ENCODE measurements at regions not wholly inside any gene's neighbourhood (a gene's known extent, or its start where the extent isn't known, plus 50 kb on each side); places are given as distances from the start of the nearest gene placed in this dataset.

DNA sequence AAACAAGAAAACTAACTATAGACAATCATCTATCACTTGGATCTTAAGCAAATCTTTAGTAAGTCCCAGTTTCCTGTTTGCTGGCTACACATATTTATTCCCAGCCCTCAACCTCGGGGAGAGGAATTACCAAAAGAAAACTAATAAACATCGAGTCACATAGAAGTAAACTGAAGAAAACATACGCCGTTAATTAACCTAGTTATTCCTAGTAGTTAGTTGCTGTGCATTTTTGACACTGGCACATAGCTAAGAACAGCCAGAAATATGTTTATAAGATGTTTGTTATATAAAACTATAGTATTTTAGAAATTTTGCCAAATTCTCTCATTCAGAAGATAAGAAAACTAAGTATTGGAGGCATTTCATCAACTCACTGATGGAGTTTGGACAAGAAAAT, 407.2 kb upstream of the ARHGEF26 start:
- DNase-seq (ENCODE audit: low read depth, low spot score) (no peak), ATAC-seq (no peak)
- no TSS peak for BruUV-seq (replicated peaks)
- RAD21 ChIA-PET (ENCODE audit: low non-redundant PET in 1 of 2, low total read pairs in 2 of 2, uncharacterized antibody in 2 of 2, unreplicated experiment in 2 of 2) = no interaction called here
- no peak overlapping the region for H3K4me2 ChIP-seq (ENCODE audit: low read length)
- H3K9me3 ChIP-seq (ENCODE audit: control insufficient read depth in 1 of 2, insufficient read depth in 1 of 2, low read depth in 1 of 2, low read length in 2 of 2) = no peaks in the 10 kb centered on the region
- no peaks in the 10 kb centered on the region for H4K20me1 ChIP-seq (ENCODE audit: insufficient read depth)
- no peak overlapping the region for H3K27ac ChIP-seq (ENCODE audit: low read depth, low read length)
- H3K27me3 ChIP-seq (ENCODE audit: insufficient read depth, low read length) = no peaks in the 10 kb centered on the region
- CTCF ChIA-PET = no interaction called here
- no peak overlapping the region for H3K9ac ChIP-seq (ENCODE audit: low read length)
- H3K79me2 ChIP-seq (ENCODE audit: insufficient read depth, low read length) = no peaks in the 10 kb centered on the region
- no peaks in the 10 kb centered on the region for H3K36me3 ChIP-seq (ENCODE audit: control insufficient read depth in 1 of 2, insufficient read depth in 2 of 2, low read length in 2 of 2)
- TF ChIP-seq POLR2AphosphoS5 (IDR thresholded peaks at IDR 0.05; ENCODE audit: low read depth, low read length) = no peak
- TF ChIP-seq, protein P1, sequence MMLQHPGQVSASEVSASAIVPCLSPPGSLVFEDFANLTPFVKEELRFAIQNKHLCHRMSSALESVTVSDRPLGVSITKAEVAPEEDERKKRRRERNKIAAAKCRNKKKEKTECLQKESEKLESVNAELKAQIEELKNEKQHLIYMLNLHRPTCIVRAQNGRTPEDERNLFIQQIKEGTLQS (IDR thresholded peaks at IDR 0.05) = no peak
- TF ChIP-seq, protein P2, sequence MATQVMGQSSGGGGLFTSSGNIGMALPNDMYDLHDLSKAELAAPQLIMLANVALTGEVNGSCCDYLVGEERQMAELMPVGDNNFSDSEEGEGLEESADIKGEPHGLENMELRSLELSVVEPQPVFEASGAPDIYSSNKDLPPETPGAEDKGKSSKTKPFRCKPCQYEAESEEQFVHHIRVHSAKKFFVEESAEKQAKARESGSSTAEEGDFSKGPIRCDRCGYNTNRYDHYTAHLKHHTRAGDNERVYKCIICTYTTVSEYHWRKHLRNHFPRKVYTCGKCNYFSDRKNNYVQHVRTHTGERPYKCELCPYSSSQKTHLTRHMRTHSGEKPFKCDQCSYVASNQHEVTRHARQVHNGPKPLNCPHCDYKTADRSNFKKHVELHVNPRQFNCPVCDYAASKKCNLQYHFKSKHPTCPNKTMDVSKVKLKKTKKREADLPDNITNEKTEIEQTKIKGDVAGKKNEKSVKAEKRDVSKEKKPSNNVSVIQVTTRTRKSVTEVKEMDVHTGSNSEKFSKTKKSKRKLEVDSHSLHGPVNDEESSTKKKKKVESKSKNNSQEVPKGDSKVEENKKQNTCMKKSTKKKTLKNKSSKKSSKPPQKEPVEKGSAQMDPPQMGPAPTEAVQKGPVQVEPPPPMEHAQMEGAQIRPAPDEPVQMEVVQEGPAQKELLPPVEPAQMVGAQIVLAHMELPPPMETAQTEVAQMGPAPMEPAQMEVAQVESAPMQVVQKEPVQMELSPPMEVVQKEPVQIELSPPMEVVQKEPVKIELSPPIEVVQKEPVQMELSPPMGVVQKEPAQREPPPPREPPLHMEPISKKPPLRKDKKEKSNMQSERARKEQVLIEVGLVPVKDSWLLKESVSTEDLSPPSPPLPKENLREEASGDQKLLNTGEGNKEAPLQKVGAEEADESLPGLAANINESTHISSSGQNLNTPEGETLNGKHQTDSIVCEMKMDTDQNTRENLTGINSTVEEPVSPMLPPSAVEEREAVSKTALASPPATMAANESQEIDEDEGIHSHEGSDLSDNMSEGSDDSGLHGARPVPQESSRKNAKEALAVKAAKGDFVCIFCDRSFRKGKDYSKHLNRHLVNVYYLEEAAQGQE (IDR thresholded peaks at IDR 0.05; ENCODE audit: low read depth) = no peak
- TF ChIP-seq RAD21 (IDR thresholded peaks at IDR 0.05; ENCODE audit: low read depth) = no peak
- TF ChIP-seq SP1 (IDR thresholded peaks at IDR 0.05; ENCODE audit: low read depth) = no peak
- no peak overlapping the region for H3K4me3 ChIP-seq (replicated peaks in 1 of 2; ENCODE audit: low read depth in 1 of 2, low read length in 2 of 2)
- H3K9me2 ChIP-seq (ENCODE audit: insufficient read depth) = no peaks in the 10 kb centered on the region
- intact Hi-C loops (cut with micrococcal nuclease) = no loop called here
- H2AFZ ChIP-seq (ENCODE audit: low read depth, low read length, poor library complexity, severe bottlenecking) = no peak overlapping the region
- no peaks in the 10 kb centered on the region for H3K4me1 ChIP-seq (ENCODE audit: control insufficient read depth in 1 of 2, insufficient read depth in 2 of 2, low read length in 2 of 2)
- POLR2A ChIA-PET = no interaction called here

DNA sequence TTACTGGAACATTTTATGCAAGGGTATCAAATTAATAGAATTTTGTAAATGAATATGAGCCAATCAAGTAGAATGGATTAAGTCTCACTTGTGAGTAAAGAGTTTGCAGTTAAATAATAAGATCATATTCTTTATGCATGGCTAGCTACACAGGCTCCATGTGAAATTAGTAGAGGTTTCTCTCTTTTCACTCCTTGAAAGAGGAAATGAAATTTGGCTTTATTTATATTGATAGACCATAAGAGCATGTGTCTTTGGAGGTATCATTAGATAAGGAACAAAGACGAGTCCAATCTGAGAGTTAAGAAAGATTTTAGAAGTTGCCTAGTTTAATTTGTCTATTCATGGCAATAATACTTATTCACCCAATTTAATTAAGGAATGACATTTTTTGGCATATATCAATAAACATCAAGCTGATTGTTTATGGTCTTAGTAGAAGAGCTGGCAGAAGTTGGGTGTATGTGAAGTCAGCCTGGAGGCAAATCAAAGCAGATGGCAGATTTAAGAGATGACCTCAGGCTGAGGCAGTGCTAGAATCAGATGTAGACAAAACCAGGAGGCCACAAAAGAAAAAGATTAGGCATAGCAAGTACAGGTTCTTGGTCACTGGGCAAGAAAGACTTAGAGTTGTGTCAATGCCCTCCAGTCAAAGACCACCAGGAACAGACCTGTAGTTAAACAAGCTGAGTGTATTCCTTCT, 406.5 kb upstream of the ARHGEF26 start:
- ChIA-PET POLR2A (no interaction called here), RAD21 (ENCODE audit: low non-redundant PET in 1 of 2, low total read pairs in 2 of 2, uncharacterized antibody in 2 of 2, unreplicated experiment in 2 of 2) (no interaction called here), CTCF (no interaction called here)
- H3K27me3 ChIP-seq (ENCODE audit: insufficient read depth, low read length) = no peaks in the 10 kb centered on the region
- no TSS peak for BruUV-seq (replicated peaks)
- H3K9me2 ChIP-seq (ENCODE audit: insufficient read depth) = no peaks in the 10 kb centered on the region
- H3K4me3 ChIP-seq (replicated peaks in 1 of 2; ENCODE audit: low read depth in 1 of 2, low read length in 2 of 2) = no peak overlapping the region
- H2AFZ ChIP-seq (ENCODE audit: low read depth, low read length, poor library complexity, severe bottlenecking) = no peak overlapping the region
- no peak overlapping the region for H3K9ac ChIP-seq (ENCODE audit: low read length)
- no peak overlapping the region for H3K4me2 ChIP-seq (ENCODE audit: low read length)
- DNase-seq (ENCODE audit: low read depth, low spot score) (no peak), ATAC-seq (no peak)
- H3K36me3 ChIP-seq (ENCODE audit: control insufficient read depth in 1 of 2, insufficient read depth in 2 of 2, low read length in 2 of 2) = no peaks in the 10 kb centered on the region
- H3K4me1 ChIP-seq (ENCODE audit: control insufficient read depth in 1 of 2, insufficient read depth in 2 of 2, low read length in 2 of 2) = no peaks in the 10 kb centered on the region
- no peaks in the 10 kb centered on the region for H4K20me1 ChIP-seq (ENCODE audit: insufficient read depth)
- no peaks in the 10 kb centered on the region for H3K79me2 ChIP-seq (ENCODE audit: insufficient read depth, low read length)
- intact Hi-C loops (cut with micrococcal nuclease) = no loop called here
- H3K27ac ChIP-seq (ENCODE audit: low read depth, low read length) = no peak overlapping the region
- H3K9me3 ChIP-seq (ENCODE audit: control insufficient read depth in 1 of 2, insufficient read depth in 1 of 2, low read depth in 1 of 2, low read length in 2 of 2) = no peaks in the 10 kb centered on the region
- TF ChIP-seq RAD21 (IDR thresholded peaks at IDR 0.05; ENCODE audit: low read depth) (no peak), POLR2AphosphoS5 (IDR thresholded peaks at IDR 0.05; ENCODE audit: low read depth, low read length) (no peak), YY1 (IDR thresholded peaks at IDR 0.05; ENCODE audit: extremely low read depth, insufficient replicate concordance, low read depth, low read length) (no peak), ZFX (IDR thresholded peaks at IDR 0.05) (no peak), CBX3 (IDR thresholded peaks at IDR 0.05; ENCODE audit: low read depth) (no peak)
- TF ChIP-seq, protein P3, sequence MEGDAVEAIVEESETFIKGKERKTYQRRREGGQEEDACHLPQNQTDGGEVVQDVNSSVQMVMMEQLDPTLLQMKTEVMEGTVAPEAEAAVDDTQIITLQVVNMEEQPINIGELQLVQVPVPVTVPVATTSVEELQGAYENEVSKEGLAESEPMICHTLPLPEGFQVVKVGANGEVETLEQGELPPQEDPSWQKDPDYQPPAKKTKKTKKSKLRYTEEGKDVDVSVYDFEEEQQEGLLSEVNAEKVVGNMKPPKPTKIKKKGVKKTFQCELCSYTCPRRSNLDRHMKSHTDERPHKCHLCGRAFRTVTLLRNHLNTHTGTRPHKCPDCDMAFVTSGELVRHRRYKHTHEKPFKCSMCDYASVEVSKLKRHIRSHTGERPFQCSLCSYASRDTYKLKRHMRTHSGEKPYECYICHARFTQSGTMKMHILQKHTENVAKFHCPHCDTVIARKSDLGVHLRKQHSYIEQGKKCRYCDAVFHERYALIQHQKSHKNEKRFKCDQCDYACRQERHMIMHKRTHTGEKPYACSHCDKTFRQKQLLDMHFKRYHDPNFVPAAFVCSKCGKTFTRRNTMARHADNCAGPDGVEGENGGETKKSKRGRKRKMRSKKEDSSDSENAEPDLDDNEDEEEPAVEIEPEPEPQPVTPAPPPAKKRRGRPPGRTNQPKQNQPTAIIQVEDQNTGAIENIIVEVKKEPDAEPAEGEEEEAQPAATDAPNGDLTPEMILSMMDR (IDR thresholded peaks at IDR 0.05 in 2 of 3, conservative IDR thresholded peaks at IDR 0.05 in 1 of 3; ENCODE audit: borderline replicate concordance in 1 of 3, insufficient read depth in 1 of 3, low read depth in 2 of 3, low read length in 2 of 3) = no peak
- TF ChIP-seq, protein P4, sequence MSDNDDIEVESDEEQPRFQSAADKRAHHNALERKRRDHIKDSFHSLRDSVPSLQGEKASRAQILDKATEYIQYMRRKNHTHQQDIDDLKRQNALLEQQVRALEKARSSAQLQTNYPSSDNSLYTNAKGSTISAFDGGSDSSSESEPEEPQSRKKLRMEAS (IDR thresholded peaks at IDR 0.05) = no peak
- TF ChIP-seq, protein P5, sequence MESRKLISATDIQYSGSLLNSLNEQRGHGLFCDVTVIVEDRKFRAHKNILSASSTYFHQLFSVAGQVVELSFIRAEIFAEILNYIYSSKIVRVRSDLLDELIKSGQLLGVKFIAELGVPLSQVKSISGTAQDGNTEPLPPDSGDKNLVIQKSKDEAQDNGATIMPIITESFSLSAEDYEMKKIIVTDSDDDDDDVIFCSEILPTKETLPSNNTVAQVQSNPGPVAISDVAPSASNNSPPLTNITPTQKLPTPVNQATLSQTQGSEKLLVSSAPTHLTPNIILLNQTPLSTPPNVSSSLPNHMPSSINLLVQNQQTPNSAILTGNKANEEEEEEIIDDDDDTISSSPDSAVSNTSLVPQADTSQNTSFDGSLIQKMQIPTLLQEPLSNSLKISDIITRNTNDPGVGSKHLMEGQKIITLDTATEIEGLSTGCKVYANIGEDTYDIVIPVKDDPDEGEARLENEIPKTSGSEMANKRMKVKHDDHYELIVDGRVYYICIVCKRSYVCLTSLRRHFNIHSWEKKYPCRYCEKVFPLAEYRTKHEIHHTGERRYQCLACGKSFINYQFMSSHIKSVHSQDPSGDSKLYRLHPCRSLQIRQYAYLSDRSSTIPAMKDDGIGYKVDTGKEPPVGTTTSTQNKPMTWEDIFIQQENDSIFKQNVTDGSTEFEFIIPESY (IDR thresholded peaks at IDR 0.05; ENCODE audit: extremely low read depth, insufficient replicate concordance, low read length) = no peak

Data from HCT116 (cell line).